ENCODE measurements at regions not wholly inside any gene's neighbourhood (a gene's known extent, or its start where the extent isn't known, plus 50 kb on each side); places are given as distances from the start of the nearest gene placed in this dataset.

GRCh38 chr20:12762725-12763124 lies 246.0 kb upstream of the SPTLC3 start:
- Histone ChIP-seq H3K27me3 (ENCODE audit: control insufficient read depth, insufficient read depth, low read length) (no peaks in the 10 kb centered on the region), H3K4me2 (ENCODE audit: extremely low read depth, insufficient read depth, low read length) (no peak overlapping the region), H3K79me2 (ENCODE audit: control insufficient read depth, insufficient read depth, low read length) (no peaks in the 10 kb centered on the region), H3K27ac (ENCODE audit: insufficient read depth, low read length) (no peak overlapping the region), H3K4me3 (replicated peaks in 1 of 4; ENCODE audit: control extremely low read depth in 1 of 4, insufficient read depth in 1 of 4, low read depth in 3 of 4, low read length in 4 of 4) (no peak overlapping the region), H3K36me3 (ENCODE audit: control insufficient read depth, insufficient read depth, low read length) (no peaks in the 10 kb centered on the region), H3K9ac (ENCODE audit: insufficient read depth, low read length) (no peak overlapping the region), H3K4me1 (ENCODE audit: control insufficient read depth, extremely low read depth, insufficient read depth, low read length) (no peaks in the 10 kb centered on the region), H4K20me1 (ENCODE audit: control insufficient read depth, extremely low read depth, insufficient read depth, low read length) (no peaks in the 10 kb centered on the region), H3K9me3 (ENCODE audit: control insufficient read depth, insufficient read depth, low read depth, low read length) (no peaks in the 10 kb centered on the region), H2AFZ (ENCODE audit: low read length) (no peak overlapping the region)
- DNase-seq (ENCODE audit: low read depth in 2 of 2), result no peak
- TF ChIP-seq EZH2 (IDR thresholded peaks at IDR 0.05; ENCODE audit: low read length, missing control alignments) (no peak), CTCF (conservative IDR thresholded peaks at IDR 0.05 in 1 of 2, IDR thresholded peaks at IDR 0.05 in 1 of 2; ENCODE audit: low read depth in 1 of 2, low read length in 2 of 2) (no peak)

DNA sequence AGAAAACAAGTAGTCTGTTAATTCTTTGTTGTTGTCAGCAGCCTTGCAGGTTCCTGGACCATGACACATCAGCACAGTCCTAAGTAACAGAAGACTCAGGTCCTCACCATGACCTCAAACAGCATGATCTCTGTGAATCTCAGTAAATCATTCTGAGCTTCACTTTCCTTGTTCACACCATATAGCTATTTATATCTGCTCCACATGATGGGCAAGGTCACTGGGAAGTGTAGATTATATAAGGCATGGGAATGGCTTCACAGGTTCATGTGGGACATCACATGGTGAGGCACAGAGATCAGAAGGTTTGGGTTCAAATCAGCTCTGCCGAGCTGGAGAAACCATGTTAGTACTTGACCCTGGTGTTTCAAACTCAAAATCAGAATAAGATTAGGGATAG lies 245.4 kb upstream of the SPTLC3 start:
- no peaks in the 10 kb centered on the region for H3K27me3 ChIP-seq (ENCODE audit: control insufficient read depth, insufficient read depth, low read length)
- no peak for DNase-seq (ENCODE audit: low read depth in 2 of 2)
- no peaks in the 10 kb centered on the region for H3K9me3 ChIP-seq (ENCODE audit: control insufficient read depth, insufficient read depth, low read depth, low read length)
- H3K4me3 ChIP-seq (replicated peaks in 1 of 4; ENCODE audit: control extremely low read depth in 1 of 4, insufficient read depth in 1 of 4, low read depth in 3 of 4, low read length in 4 of 4), result no peak overlapping the region
- no peak overlapping the region for H3K9ac ChIP-seq (ENCODE audit: insufficient read depth, low read length)
- no peak overlapping the region for H3K27ac ChIP-seq (ENCODE audit: insufficient read depth, low read length)
- H2AFZ ChIP-seq (ENCODE audit: low read length), result no peak overlapping the region
- no peaks in the 10 kb centered on the region for H3K4me1 ChIP-seq (ENCODE audit: control insufficient read depth, extremely low read depth, insufficient read depth, low read length)
- no peak overlapping the region for H3K4me2 ChIP-seq (ENCODE audit: extremely low read depth, insufficient read depth, low read length)
- no peaks in the 10 kb centered on the region for H3K36me3 ChIP-seq (ENCODE audit: control insufficient read depth, insufficient read depth, low read length)
- H4K20me1 ChIP-seq (ENCODE audit: control insufficient read depth, extremely low read depth, insufficient read depth, low read length), result no peaks in the 10 kb centered on the region
- no peak for TF ChIP-seq EZH2 (IDR thresholded peaks at IDR 0.05; ENCODE audit: low read length, missing control alignments)
- no peak for TF ChIP-seq CTCF (conservative IDR thresholded peaks at IDR 0.05 in 1 of 2, IDR thresholded peaks at IDR 0.05 in 1 of 2; ENCODE audit: low read depth in 1 of 2, low read length in 2 of 2)
- no peaks in the 10 kb centered on the region for H3K79me2 ChIP-seq (ENCODE audit: control insufficient read depth, insufficient read depth, low read length)

DNA sequence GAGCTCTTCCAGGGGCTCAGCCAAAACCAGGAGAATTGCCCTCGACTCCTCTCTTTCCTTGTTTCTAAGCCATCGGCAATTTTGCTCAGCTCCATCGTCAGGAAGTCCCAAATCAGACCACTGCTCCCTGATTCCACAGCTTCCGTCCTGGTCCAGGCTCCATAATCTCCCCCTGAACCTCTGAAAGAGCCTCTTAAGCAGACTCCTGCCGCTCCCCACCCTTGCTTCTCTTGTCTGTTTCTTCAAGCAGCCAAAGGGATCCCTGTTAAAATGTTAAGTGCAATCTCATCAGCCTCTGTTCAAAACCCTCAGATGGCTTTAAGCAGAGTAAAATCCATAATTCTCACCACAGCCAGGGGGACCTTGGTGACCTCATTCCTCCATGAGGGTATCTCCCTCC lies 244.7 kb upstream of the SPTLC3 start:
- H3K27ac ChIP-seq (ENCODE audit: insufficient read depth, low read length), result no peak overlapping the region
- H3K79me2 ChIP-seq (ENCODE audit: control insufficient read depth, insufficient read depth, low read length), result no peaks in the 10 kb centered on the region

More for the DNA sequence above, 244.7 kb upstream of the SPTLC3 start:
- Histone ChIP-seq H3K4me1 (ENCODE audit: control insufficient read depth, extremely low read depth, insufficient read depth, low read length) (no peaks in the 10 kb centered on the region), H3K9me3 (ENCODE audit: control insufficient read depth, insufficient read depth, low read depth, low read length) (no peaks in the 10 kb centered on the region), H4K20me1 (ENCODE audit: control insufficient read depth, extremely low read depth, insufficient read depth, low read length) (no peaks in the 10 kb centered on the region), H3K36me3 (ENCODE audit: control insufficient read depth, insufficient read depth, low read length) (no peaks in the 10 kb centered on the region), H2AFZ (ENCODE audit: low read length) (no peak overlapping the region), H3K4me2 (ENCODE audit: extremely low read depth, insufficient read depth, low read length) (no peak overlapping the region), H3K27me3 (ENCODE audit: control insufficient read depth, insufficient read depth, low read length) (no peaks in the 10 kb centered on the region), H3K4me3 (replicated peaks in 1 of 4; ENCODE audit: control extremely low read depth in 1 of 4, insufficient read depth in 1 of 4, low read depth in 3 of 4, low read length in 4 of 4) (no peak overlapping the region), H3K9ac (ENCODE audit: insufficient read depth, low read length) (no peak overlapping the region)
- TF ChIP-seq EZH2 (IDR thresholded peaks at IDR 0.05; ENCODE audit: low read length, missing control alignments), result no peak
- TF ChIP-seq CTCF (conservative IDR thresholded peaks at IDR 0.05 in 1 of 2, IDR thresholded peaks at IDR 0.05 in 1 of 2; ENCODE audit: low read depth in 1 of 2, low read length in 2 of 2), result no peak
- no peak for DNase-seq (ENCODE audit: low read depth in 2 of 2)
